Tibial nerve (tissue), 4 donors: ENCODE measurements at regions not wholly inside any gene's neighbourhood (a gene's known extent, or its start where the extent isn't known, plus 50 kb on each side); places are given as distances from the start of the nearest gene placed in this dataset.

Source experiments
- DNase-seq, 2 donors: peaks; one replicate each; pipeline ENCODE4 v3.0.0-alpha.2; 2019; ENCODE audit warnings: low spot score in 2 of 2
- H3K27ac ChIP-seq, 4 donors: fragments of 200-600 bp; sonication (generic) in 3 of 4; one replicate each; pipeline ENCODE4 v1.5.1; 2017 to 2019; ENCODE audit warnings: mild to moderate bottlenecking in 1 of 4
- H3K27me3 ChIP-seq, 2 donors: fragments of 200-600 bp; sonication (generic) in 1 of 2; one replicate each; pipeline versions ENCODE4 v1.5.1 to v1.6.0; 2017 to 2019
- H3K36me3 ChIP-seq, 3 donors: fragments of 200-600 bp; sonication (generic); one replicate each; pipeline ENCODE4 v1.5.1; 2018 to 2019
- H3K4me1 ChIP-seq, 4 donors: fragments of 200-600 bp; sonication (generic) in 3 of 4; one replicate each; pipeline ENCODE4 v1.5.1; 2017 to 2019
- H3K4me3 ChIP-seq, 4 donors: fragments of 200-600 bp; sonication (generic) in 3 of 4; one replicate each; pipeline ENCODE4 v1.5.1; 2017 to 2019; ENCODE audit warnings: mild to moderate bottlenecking in 1 of 4, moderate library complexity in 1 of 4
- H3K9me3 ChIP-seq, 4 donors: fragments of 200-600 bp; sonication (generic) in 3 of 4; one replicate each; pipeline ENCODE4 v1.5.1; 2017 to 2019
- EP300 ChIP-seq, 2 donors: sonication (generic); formaldehyde crosslinking; IDR thresholded peaks; one replicate each; pipeline ENCODE4 v1.6.1; 2017; ENCODE audit warnings: antibody characterized with exemption in 2 of 2, mild to moderate bottlenecking in 1 of 2
- POLR2A ChIP-seq, 2 donors: fragments of 450-650 bp; IDR thresholded peaks; one replicate each; pipeline ENCODE4 v1.6.1; 2017; ENCODE audit warnings: antibody characterized with exemption in 2 of 2, mild to moderate bottlenecking in 2 of 2, moderate library complexity in 2 of 2
- WGBS, 2 donors: methylation state at CpG; one replicate each; pipeline ENCODE4 v1.1.5; 2018; 5-methylcytosine and 5-hydroxymethylcytosine counted together
- TF ChIP-seq, protein P1 (sequence below), 5 experiments: fragments of 200-600 bp in 3 of 5; fragments of 450-650 bp in 2 of 5; sonication (generic) in 3 of 5; IDR thresholded peaks; one replicate each; pipeline ENCODE4 v1.5.1; 2016 to 2019; ENCODE audit warnings: antibody characterized with exemption in 5 of 5, mild to moderate bottlenecking in 3 of 5, moderate library complexity in 2 of 5

DNA sequence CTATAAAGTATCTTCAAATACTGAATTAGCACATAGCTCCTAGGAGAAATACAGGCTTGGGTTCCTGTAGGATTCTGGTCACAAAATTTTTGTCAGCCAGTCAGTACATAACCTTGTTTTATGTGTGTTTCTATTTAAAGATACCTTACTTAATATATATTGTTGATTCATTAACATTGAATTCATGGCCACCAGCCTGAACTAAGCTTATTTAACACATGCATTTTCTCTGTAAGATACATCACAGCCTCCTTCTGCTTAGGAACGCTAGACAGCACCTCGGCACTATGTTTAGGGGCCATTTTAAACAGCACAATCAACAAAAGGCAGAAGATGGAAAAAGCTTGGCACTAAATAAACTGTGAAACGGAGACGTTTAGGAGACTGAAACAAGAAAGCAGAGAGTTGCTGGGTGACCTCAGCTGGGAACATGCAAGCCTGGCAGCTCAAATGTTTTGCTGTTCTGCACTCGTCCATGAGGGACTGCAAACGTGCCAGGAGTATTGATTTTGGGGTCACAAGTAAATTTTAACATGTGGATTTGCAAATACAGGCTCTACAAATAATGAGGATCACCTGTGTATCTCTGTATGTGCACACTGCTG is 432.2 kb upstream of the TPM1 start:
- Histone ChIP-seq H3K9me3 (no peaks in the 10 kb centered on the region), H3K27me3 (no peaks in the 10 kb centered on the region), H3K4me3 (no peak overlapping the region), H3K36me3 (no peaks in the 10 kb centered on the region), H3K4me1 (peaks cover 0 to 37% (median 7%) of the 10 kb centered on the region in 4 donors), H3K27ac (no peak overlapping the region)
- 45 to 48% methylated on average over 6 of the region's 6 CpGs for WGBS, 2 donors
- no peak for DNase-seq
- TF ChIP-seq, protein P1, sequence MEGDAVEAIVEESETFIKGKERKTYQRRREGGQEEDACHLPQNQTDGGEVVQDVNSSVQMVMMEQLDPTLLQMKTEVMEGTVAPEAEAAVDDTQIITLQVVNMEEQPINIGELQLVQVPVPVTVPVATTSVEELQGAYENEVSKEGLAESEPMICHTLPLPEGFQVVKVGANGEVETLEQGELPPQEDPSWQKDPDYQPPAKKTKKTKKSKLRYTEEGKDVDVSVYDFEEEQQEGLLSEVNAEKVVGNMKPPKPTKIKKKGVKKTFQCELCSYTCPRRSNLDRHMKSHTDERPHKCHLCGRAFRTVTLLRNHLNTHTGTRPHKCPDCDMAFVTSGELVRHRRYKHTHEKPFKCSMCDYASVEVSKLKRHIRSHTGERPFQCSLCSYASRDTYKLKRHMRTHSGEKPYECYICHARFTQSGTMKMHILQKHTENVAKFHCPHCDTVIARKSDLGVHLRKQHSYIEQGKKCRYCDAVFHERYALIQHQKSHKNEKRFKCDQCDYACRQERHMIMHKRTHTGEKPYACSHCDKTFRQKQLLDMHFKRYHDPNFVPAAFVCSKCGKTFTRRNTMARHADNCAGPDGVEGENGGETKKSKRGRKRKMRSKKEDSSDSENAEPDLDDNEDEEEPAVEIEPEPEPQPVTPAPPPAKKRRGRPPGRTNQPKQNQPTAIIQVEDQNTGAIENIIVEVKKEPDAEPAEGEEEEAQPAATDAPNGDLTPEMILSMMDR (IDR thresholded peaks at IDR 0.05) = no peak
- TF ChIP-seq POLR2A (IDR thresholded peaks at IDR 0.05) = no peak
- TF ChIP-seq EP300 (IDR thresholded peaks at IDR 0.05) = no peak

DNA sequence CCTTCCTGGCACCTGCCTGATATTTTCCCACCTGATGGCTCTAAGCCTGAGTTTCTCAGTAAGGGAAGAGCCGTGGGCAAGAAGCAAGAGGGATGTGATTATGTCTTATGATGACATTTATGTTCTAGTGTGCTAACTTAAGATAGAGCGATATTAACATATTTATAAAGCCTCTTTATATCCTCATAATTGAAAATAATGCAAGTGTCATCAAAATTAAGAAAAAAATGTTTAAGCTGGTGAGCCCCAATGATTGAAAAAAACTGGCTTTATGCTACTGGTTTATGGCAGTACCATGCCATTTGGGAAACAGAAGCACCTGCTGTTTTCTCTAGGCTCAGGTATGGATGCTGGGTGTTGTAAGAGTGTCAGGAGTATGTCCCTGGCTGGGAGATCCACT is 431.5 kb upstream of the TPM1 start:
- H3K4me3 ChIP-seq = no peak overlapping the region
- WGBS, 2 donors = 90 to 97% methylated on average over 2 of the region's 2 CpGs
- no peaks in the 10 kb centered on the region for H3K9me3 ChIP-seq
- TF ChIP-seq, protein P1 (IDR thresholded peaks at IDR 0.05) = no peak
- TF ChIP-seq POLR2A (IDR thresholded peaks at IDR 0.05) (no peak), EP300 (IDR thresholded peaks at IDR 0.05) (no peak)
- no peak for DNase-seq
- no peak overlapping the region for H3K27ac ChIP-seq
- H3K36me3 ChIP-seq = no peaks in the 10 kb centered on the region
- H3K27me3 ChIP-seq = no peaks in the 10 kb centered on the region
- peaks cover 0 to 33% (median 6%) of the 10 kb centered on the region in 4 donors for H3K4me1 ChIP-seq

DNA sequence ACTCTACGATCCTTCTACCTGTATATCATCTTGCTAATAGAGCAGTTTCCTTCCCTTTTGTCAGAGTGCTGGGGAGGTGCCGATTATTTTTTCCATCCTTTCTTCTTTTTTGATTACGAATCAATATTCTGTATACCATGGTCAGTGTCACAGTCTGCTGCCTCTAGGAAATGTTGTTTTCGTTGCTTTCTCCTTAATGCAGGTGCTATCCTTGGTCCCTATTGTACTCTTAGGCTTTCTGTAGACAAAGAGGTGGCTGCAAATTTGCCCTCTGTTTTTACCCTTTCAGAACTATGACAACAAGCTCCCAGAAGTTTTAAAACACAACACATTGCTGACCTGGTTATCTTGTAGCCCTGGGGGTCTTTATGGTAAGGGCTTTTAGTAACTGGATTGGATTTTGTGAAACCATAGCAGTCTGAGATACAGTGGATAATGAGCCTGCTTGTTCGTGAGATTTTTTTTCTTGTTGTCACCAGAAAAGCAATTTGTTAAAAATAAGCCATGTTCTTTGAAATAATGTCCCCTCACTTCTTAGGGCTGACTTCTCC is 430.3 kb upstream of the TPM1 start:
- Histone ChIP-seq H3K27ac (no peak overlapping the region), H3K4me3 (no peak overlapping the region), H3K27me3 (no peaks in the 10 kb centered on the region), H3K4me1 (peaks cover 0 to 22% (median 6%) of the 10 kb centered on the region in 4 donors), H3K9me3 (no peaks in the 10 kb centered on the region), H3K36me3 (no peaks in the 10 kb centered on the region)
- TF ChIP-seq EP300 (IDR thresholded peaks at IDR 0.05) (no peak), POLR2A (IDR thresholded peaks at IDR 0.05) (no peak)
- TF ChIP-seq, protein P1 (IDR thresholded peaks at IDR 0.05) = no peak
- 75 to 87% methylated on average over 5 of the region's 5 CpGs for WGBS, 2 donors
- DNase-seq = no peak

DNA sequence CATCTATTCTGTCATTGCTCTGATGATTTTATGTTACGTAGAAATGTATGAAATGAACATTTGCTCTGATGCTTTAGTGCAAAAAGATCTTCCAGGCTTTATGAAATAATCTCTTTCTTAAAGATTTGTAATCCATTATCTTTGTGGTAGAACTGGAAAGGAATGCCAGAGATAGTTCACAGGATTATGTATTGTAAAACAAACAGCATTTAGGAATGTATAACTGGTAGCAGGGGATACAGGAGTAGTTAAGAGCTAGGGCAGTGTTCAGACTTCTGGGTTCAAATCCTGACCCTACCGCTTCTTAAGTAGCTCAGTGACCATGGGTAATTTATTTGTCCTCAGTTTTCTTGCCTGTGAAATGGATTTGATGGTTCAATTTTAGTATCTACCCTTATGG is 429.8 kb upstream of the TPM1 start:
- Histone ChIP-seq H3K27ac (no peak overlapping the region), H3K36me3 (no peaks in the 10 kb centered on the region), H3K27me3 (no peaks in the 10 kb centered on the region), H3K4me1 (peaks cover 0 to 21% (median 4%) of the 10 kb centered on the region in 4 donors), H3K4me3 (no peak overlapping the region), H3K9me3 (no peaks in the 10 kb centered on the region)
- TF ChIP-seq POLR2A (IDR thresholded peaks at IDR 0.05) (no peak), EP300 (IDR thresholded peaks at IDR 0.05) (no peak)
- TF ChIP-seq, protein P1 (IDR thresholded peaks at IDR 0.05) = no peak
- 95 to 97% methylated on average over 2 of the region's 2 CpGs for WGBS, 2 donors
- DNase-seq = no peak

DNA sequence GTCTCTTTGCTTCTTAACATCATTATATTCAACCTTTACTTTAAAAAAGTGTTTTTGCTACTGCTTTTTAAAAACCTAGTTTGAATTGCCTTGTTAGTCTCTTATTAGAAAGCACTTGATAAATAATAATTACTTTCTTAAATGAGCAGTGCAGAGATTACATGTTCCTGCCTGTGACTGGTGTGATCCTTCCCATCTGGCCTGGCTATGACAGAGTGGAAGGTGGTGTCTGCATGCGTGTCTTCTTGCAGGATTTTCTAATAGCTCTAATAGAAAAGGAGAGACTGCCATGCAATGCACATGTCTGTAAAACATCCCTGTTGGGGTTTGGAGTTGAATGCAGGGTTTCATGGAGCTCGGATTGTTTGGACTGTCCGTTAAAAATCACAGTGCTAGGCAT is 425.8 kb upstream of the TPM1 start:
- DNase-seq = no peak
- H3K4me1 ChIP-seq = peaks cover 0 to 30% (median 3%) of the 10 kb centered on the region in 4 donors
- no peak overlapping the region for H3K27ac ChIP-seq
- no peaks in the 10 kb centered on the region for H3K9me3 ChIP-seq
- H3K36me3 ChIP-seq = no peaks in the 10 kb centered on the region
- 58 to 65% methylated on average over 3 of the region's 3 CpGs for WGBS, 2 donors
- TF ChIP-seq EP300 (IDR thresholded peaks at IDR 0.05) (no peak), POLR2A (IDR thresholded peaks at IDR 0.05) (no peak)
- TF ChIP-seq, protein P1 (IDR thresholded peaks at IDR 0.05) = no peak
- no peaks in the 10 kb centered on the region for H3K27me3 ChIP-seq
- H3K4me3 ChIP-seq = no peak overlapping the region
